ENCODE measurements at regions not wholly inside any gene's neighbourhood (a gene's known extent, or its start where the extent isn't known, plus 50 kb on each side); places are given as distances from the start of the nearest gene placed in this dataset.

DNA sequence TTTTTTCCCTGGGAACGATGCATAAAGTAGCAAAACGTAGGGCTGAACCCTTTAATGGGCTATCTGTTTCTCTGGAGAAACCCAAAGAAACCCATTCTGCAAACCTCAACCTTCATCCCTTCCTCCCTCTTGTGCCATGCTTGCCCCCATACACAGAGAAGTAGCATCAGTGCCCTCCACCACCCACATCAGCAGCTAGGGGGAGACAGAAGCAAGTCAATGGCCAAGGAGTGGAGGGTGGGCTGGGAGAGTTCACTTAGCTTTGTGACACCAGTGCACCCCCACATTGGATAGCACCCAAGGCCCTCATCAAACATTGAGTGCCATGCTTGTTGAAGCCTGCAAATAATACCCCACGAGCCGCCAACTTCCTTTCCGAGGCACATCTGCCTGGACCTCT, 282.4 kb downstream of the ABCC12 start:
- TF ChIP-seq ZNF565 (CRISPR knock-in tag; conservative IDR thresholded peaks at IDR 0.05; ENCODE audit: low read depth) (no peak), RARB (CRISPR knock-in tag; IDR thresholded peaks at IDR 0.05) (no peak), ZNF70 (CRISPR knock-in tag; IDR thresholded peaks at IDR 0.05) (no peak), OSR1 (CRISPR knock-in tag; IDR thresholded peaks at IDR 0.05) (no peak), CREB5 (CRISPR knock-in tag; IDR thresholded peaks at IDR 0.05; ENCODE audit: low read depth) (no peak), CSDC2 (CRISPR knock-in tag; IDR thresholded peaks at IDR 0.05) (no peak)

Data from SK-N-SH treated with all-trans-retinoic acid at 6 μM for 48 hours (cell line).